ENCODE measurements at regions not wholly inside any gene's neighbourhood (a gene's known extent, or its start where the extent isn't known, plus 50 kb on each side); places are given as distances from the start of the nearest gene placed in this dataset.

DNA sequence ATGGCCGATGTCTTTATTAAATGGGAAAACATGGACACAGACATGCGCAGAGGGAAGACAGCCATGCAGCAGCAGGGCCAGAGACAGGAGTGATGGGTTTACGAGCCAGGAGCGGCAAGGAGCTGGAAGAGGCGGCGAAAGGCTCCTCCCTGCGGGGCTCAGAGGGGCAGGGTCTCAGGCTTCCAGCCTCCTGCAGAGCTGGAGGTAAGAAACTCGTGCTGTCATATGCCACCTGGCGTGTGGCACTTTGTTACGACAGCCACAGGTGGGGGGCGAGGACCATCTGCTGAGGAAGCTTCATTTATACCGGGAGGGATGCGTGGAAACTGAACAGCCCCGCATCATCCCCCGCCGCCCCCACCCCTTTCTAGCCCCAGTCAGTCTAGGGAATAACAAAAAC, 52.0 kb upstream of the SPACA7 start (continued):
- TF ChIP-seq EP300 (IDR thresholded peaks at IDR 0.05; ENCODE audit: borderline replicate concordance in 1 of 2, low read depth in 2 of 2, low read length in 2 of 2): no peak
- no peak for TF ChIP-seq CHD1 (IDR thresholded peaks at IDR 0.05; ENCODE audit: low read depth, low read length)
- no peak for TF ChIP-seq TCF12 (IDR thresholded peaks at IDR 0.05; ENCODE audit: low read depth, low read length)
